ENCODE measurements at regions not wholly inside any gene's neighbourhood (a gene's known extent, or its start where the extent isn't known, plus 50 kb on each side); places are given as distances from the start of the nearest gene placed in this dataset.
A peak's percentile ranks its signal among the peaks of the same experiment; 100 is the strongest.

- DNase-seq: no peak
These were observed 60.1 kb upstream of the BNC2 start for GRCh38 chr9:16930578-16930977.

DNA sequence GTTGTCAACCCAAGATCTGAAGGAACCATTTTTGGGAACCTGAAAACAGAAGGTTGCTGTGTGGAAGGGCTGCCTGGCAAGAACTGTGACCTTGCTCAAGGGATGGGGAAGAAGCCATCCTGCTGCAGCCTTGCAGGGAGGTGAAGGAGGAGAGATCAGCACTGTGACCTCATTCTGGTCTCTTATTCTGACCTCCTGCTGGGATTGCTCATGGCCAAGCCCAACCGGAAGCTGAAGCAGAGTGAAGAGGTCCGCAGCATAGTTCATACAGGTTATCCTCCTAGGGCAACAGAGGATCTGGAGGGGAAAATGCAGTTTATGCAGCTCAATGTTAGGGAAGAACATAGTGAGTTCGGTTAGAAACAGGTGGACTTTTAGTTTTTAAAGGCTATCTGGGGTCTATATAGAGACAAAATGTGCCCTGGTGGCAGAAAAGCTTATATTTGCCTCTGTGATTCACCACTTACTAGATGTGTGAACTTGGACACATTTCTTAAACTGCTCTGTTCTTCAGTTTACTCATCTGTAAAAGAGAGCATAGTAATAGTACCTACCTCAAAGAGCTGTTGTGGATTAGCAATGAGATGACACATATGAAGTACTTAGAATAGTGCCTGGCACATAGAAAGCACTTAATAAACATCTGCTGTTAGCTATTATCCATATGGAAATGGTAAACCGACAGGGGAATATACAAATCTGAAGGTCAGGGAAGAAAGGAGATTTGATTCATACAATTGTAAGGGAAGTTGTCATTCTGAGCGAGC is 57.9 kb upstream of the BNC2 start:
- no peak for DNase-seq

- DNase-seq: no peak
These were observed 55.0 kb upstream of the BNC2 start for GRCh38 chr9:16925426-16925825.

DNA sequence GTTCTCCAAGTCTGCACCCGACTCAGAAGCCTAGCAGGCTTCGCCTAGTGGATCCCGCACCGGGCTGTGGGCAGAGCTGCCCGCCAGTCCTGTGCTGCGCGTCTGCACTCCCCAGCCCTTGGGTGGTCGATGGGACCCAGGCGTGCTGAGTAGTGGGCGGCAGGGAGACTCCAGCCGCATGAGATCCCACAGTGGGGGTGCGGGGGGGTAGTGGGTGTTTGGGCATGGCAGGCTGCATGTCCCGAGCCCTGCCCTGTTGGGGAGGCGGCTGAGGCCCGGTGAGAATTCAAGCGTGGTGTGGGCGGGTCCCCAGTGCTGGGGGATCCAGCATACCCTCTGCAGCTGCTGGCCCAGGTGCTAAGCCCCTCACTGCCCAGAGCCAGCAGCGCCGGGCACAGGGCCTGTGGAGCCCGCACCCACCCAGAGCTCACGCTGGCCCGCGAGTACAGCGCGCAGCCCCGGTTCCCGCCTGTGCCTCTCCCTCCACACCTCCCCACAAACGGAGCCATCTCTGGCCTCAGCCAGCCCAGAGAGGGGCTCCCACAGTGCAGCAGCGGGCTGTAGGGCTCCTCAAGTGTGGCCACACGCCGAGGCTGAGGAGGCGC is 53.9 kb upstream of the BNC2 start:
- no peak for DNase-seq

- DNase-seq: peak in 1 of 3 donors; percentile 13
These were observed 51.4 kb upstream of the BNC2 start for GRCh38 chr9:16921855-16922254.

Data from suppressor macrophage treated with lipopolysaccharide for 1 hour (primary cell).